GM12878 (cell line): ENCODE measurements at regions not wholly inside any gene's neighbourhood (a gene's known extent, or its start where the extent isn't known, plus 50 kb on each side); places are given as distances from the start of the nearest gene placed in this dataset.

Experiments
- BHLHE40 ChIP-seq, 2 experiments: fragments of 450-650 bp in 1 of 2; IDR thresholded peaks; 2 replicates each; pipeline ENCODE4 v1.6.1; 2011 to 2017; ENCODE audit warnings: low read depth in 2 of 2, borderline replicate concordance in 1 of 2, improper control_type of control experiment in 1 of 2, low read length in 1 of 2, mild to moderate bottlenecking in 1 of 2
- CHD2 ChIP-seq: IDR thresholded peaks from 2 replicates; pipeline ENCODE4 v1.6.1; 2011; ENCODE audit warnings: low read depth, low read length, improper control_type of control experiment, borderline replicate concordance
- EGR1 ChIP-seq, 2 experiments: IDR thresholded peaks; 1 replicate in 1 of 2; 2 replicates in 1 of 2; pipeline ENCODE4 v1.6.1; 2011 to 2012; ENCODE audit warnings: low read depth in 2 of 2, low read length in 2 of 2, borderline replicate concordance in 1 of 2, mild to moderate bottlenecking in 1 of 2, moderate library complexity in 1 of 2
- EP300 ChIP-seq, 2 experiments: fragments of 150-350 bp in 1 of 2; IDR thresholded peaks; 2 replicates each; pipeline ENCODE4 v1.6.1; 2011 to 2012; ENCODE audit warnings: low read depth in 2 of 2, low read length in 2 of 2, borderline replicate concordance in 1 of 2, improper control_type of control experiment in 1 of 2, inconsistent platforms in 1 of 2; ENCODE audit not compliant: control insufficient read depth in 1 of 2
- ESRRA ChIP-seq: IDR thresholded peaks from 2 replicates; pipeline ENCODE4 v1.6.1; 2012; ENCODE audit warnings: mild to moderate bottlenecking, low read length, improper control_type of control experiment
- EZH2 ChIP-seq: IDR thresholded peaks from 2 replicates; pipeline ENCODE4 v1.6.1; 2012; ENCODE audit warnings: low read depth, mild to moderate bottlenecking, control low read depth, inconsistent platforms, low read length, borderline replicate concordance; ENCODE audit not compliant: control insufficient read depth
- MEF2B ChIP-seq: fragments of 450-650 bp; IDR thresholded peaks from 2 replicates; pipeline ENCODE4 v1.6.1; 2018; ENCODE audit warnings: mild to moderate bottlenecking, moderate library complexity; ENCODE audit not compliant: partially characterized antibody, poor library complexity, severe bottlenecking
- RFX5 ChIP-seq: IDR thresholded peaks from 2 replicates; pipeline ENCODE4 v1.6.1; 2011; ENCODE audit warnings: low read depth, low read length, improper control_type of control experiment
- SREBF1 ChIP-seq: IDR thresholded peaks from 2 replicates; pipeline ENCODE4 v1.6.1; 2012; ENCODE audit warnings: mild to moderate bottlenecking, low read length
- TF ChIP-seq, protein P1 (sequence below): IDR thresholded peaks from 2 replicates; pipeline ENCODE4 v1.6.1; 2012; ENCODE audit warnings: mild to moderate bottlenecking, low read depth, low read length
- TF ChIP-seq, protein P2 (sequence below): IDR thresholded peaks from 2 replicates; pipeline ENCODE4 v1.6.1; 2011; ENCODE audit warnings: low read depth, low read length, improper control_type of control experiment, borderline replicate concordance
- TF ChIP-seq, protein P3 (sequence below), 3 experiments: IDR thresholded peaks in 2 of 3; conservative IDR thresholded peaks in 1 of 3; 2 replicates each; pipeline ENCODE4 v1.5.1; 2011; ENCODE audit warnings: low read depth in 3 of 3, low read length in 3 of 3, mild to moderate bottlenecking in 3 of 3, control low read depth in 2 of 3, moderate library complexity in 2 of 3, inconsistent platforms in 1 of 3, mixed read lengths in 1 of 3; ENCODE audit not compliant: control insufficient read depth in 2 of 3, insufficient read depth in 1 of 3; ENCODE audit errors: extremely low read depth in 1 of 3
- TF ChIP-seq, protein P4 (sequence below): IDR thresholded peaks from 2 replicates; pipeline ENCODE4 v1.6.1; 2011; ENCODE audit warnings: borderline replicate concordance, low read depth, mild to moderate bottlenecking, moderate library complexity, low read length; ENCODE audit not compliant: insufficient read depth, poor library complexity, severe bottlenecking

DNA sequence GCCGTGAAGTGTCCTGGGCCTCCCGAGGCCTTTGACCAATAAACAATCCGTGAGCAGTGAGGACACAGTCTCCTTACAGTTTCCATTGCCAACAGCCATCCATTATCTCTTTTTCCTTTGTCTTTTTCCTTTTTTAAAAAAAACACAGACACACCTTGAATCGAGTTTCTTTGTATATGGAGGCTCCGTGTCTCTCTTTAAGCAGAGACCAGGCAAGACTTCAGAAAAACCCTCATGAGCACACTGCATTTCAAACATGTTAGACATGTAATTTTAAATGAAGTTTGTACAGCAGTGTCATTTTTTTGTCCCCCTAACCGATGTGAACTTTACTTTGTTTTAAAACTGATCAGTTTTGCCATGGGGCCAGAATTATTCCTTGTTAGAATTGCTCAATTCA lies 111.1 kb downstream of the SPTSSA start:
- TF ChIP-seq ESRRA (no peak), EP300 (IDR thresholded peaks at IDR 0.05; ENCODE audit: borderline replicate concordance in 1 of 2, control insufficient read depth in 1 of 2, low read depth in 2 of 2, low read length in 2 of 2) (no peak), EGR1 (IDR thresholded peaks at IDR 0.05; ENCODE audit: borderline replicate concordance in 1 of 2, low read depth in 2 of 2, low read length in 2 of 2) (no peak), MEF2B (no peak), BHLHE40 (IDR thresholded peaks at IDR 0.05; ENCODE audit: borderline replicate concordance in 1 of 2, low read depth in 2 of 2, low read length in 1 of 2) (no peak), SREBF1 (no peak), CHD2 (no peak), EZH2 (no peak), RFX5 (no peak)
- TF ChIP-seq, protein P1, sequence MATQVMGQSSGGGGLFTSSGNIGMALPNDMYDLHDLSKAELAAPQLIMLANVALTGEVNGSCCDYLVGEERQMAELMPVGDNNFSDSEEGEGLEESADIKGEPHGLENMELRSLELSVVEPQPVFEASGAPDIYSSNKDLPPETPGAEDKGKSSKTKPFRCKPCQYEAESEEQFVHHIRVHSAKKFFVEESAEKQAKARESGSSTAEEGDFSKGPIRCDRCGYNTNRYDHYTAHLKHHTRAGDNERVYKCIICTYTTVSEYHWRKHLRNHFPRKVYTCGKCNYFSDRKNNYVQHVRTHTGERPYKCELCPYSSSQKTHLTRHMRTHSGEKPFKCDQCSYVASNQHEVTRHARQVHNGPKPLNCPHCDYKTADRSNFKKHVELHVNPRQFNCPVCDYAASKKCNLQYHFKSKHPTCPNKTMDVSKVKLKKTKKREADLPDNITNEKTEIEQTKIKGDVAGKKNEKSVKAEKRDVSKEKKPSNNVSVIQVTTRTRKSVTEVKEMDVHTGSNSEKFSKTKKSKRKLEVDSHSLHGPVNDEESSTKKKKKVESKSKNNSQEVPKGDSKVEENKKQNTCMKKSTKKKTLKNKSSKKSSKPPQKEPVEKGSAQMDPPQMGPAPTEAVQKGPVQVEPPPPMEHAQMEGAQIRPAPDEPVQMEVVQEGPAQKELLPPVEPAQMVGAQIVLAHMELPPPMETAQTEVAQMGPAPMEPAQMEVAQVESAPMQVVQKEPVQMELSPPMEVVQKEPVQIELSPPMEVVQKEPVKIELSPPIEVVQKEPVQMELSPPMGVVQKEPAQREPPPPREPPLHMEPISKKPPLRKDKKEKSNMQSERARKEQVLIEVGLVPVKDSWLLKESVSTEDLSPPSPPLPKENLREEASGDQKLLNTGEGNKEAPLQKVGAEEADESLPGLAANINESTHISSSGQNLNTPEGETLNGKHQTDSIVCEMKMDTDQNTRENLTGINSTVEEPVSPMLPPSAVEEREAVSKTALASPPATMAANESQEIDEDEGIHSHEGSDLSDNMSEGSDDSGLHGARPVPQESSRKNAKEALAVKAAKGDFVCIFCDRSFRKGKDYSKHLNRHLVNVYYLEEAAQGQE: no peak
- TF ChIP-seq, protein P2, sequence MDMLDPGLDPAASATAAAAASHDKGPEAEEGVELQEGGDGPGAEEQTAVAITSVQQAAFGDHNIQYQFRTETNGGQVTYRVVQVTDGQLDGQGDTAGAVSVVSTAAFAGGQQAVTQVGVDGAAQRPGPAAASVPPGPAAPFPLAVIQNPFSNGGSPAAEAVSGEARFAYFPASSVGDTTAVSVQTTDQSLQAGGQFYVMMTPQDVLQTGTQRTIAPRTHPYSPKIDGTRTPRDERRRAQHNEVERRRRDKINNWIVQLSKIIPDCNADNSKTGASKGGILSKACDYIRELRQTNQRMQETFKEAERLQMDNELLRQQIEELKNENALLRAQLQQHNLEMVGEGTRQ: no peak
- TF ChIP-seq, protein P3, sequence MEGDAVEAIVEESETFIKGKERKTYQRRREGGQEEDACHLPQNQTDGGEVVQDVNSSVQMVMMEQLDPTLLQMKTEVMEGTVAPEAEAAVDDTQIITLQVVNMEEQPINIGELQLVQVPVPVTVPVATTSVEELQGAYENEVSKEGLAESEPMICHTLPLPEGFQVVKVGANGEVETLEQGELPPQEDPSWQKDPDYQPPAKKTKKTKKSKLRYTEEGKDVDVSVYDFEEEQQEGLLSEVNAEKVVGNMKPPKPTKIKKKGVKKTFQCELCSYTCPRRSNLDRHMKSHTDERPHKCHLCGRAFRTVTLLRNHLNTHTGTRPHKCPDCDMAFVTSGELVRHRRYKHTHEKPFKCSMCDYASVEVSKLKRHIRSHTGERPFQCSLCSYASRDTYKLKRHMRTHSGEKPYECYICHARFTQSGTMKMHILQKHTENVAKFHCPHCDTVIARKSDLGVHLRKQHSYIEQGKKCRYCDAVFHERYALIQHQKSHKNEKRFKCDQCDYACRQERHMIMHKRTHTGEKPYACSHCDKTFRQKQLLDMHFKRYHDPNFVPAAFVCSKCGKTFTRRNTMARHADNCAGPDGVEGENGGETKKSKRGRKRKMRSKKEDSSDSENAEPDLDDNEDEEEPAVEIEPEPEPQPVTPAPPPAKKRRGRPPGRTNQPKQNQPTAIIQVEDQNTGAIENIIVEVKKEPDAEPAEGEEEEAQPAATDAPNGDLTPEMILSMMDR (IDR thresholded peaks at IDR 0.05 in 2 of 3, conservative IDR thresholded peaks at IDR 0.05 in 1 of 3; ENCODE audit: control insufficient read depth in 2 of 3, extremely low read depth in 1 of 3, insufficient read depth in 1 of 3, low read depth in 3 of 3, low read length in 3 of 3): no peak
- TF ChIP-seq, protein P4, sequence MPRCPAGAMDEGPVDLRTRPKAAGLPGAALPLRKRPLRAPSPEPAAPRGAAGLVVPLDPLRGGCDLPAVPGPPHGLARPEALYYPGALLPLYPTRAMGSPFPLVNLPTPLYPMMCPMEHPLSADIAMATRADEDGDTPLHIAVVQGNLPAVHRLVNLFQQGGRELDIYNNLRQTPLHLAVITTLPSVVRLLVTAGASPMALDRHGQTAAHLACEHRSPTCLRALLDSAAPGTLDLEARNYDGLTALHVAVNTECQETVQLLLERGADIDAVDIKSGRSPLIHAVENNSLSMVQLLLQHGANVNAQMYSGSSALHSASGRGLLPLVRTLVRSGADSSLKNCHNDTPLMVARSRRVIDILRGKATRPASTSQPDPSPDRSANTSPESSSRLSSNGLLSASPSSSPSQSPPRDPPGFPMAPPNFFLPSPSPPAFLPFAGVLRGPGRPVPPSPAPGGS: no peak
